GM18858 (cell line): ENCODE measurements at regions not wholly inside any gene's neighbourhood (a gene's known extent, or its start where the extent isn't known, plus 50 kb on each side); places are given as distances from the start of the nearest gene placed in this dataset.
"Not testable (repeated sequence)": the region's sequence is repeated elsewhere in the genome, so short reads cannot be mapped to it uniquely, and the experiment has no call there.

Experiments used
- ATAC-seq: cut with Tn5 transposase; IDR thresholded peaks from one replicate; pipeline ENCODE4 v1.9.1; 2021; ENCODE audit not compliant: unreplicated experiment

- no peak for ATAC-seq
Observed at GRCh38 chr16:65312795-65313194, 190.9 kb upstream of the CDH11 start.

- no peak for ATAC-seq
Observed at GRCh38 chr16:65312071-65312470, 190.2 kb upstream of the CDH11 start.

GRCh38 chr16:65310491-65310890, 188.6 kb upstream of the CDH11 start:
- not testable (repeated sequence) for ATAC-seq

- ATAC-seq = no peak
Observed at GRCh38 chr16:65309354-65309753, 187.5 kb upstream of the CDH11 start.

- no peak for ATAC-seq
Observed at GRCh38 chr16:65308506-65308905, 186.6 kb upstream of the CDH11 start.

GRCh38 chr16:65307286-65307685, 185.4 kb upstream of the CDH11 start:
- ATAC-seq = no peak

- ATAC-seq = no peak
Observed at GRCh38 chr16:65306722-65307121, 184.9 kb upstream of the CDH11 start.

- no peak for ATAC-seq
Observed at GRCh38 chr16:65306300-65306699, 184.4 kb upstream of the CDH11 start.

GRCh38 chr16:65305266-65305959, 183.6 kb upstream of the CDH11 start:
- no peak for ATAC-seq

GRCh38 chr16:65301029-65301428, 179.2 kb upstream of the CDH11 start:
- no peak for ATAC-seq

- ATAC-seq = no peak
Observed at GRCh38 chr16:65297453-65297852, 175.6 kb upstream of the CDH11 start.

GRCh38 chr16:65295527-65295926, 173.7 kb upstream of the CDH11 start:
- ATAC-seq = no peak

- ATAC-seq = no peak
Observed at GRCh38 chr16:65294708-65295107, 172.8 kb upstream of the CDH11 start.

- no peak for ATAC-seq
Observed at GRCh38 chr16:65294165-65294564, 172.3 kb upstream of the CDH11 start.

- ATAC-seq = no peak
Observed at GRCh38 chr16:65289022-65289421, 167.2 kb upstream of the CDH11 start.

- no peak for ATAC-seq
Observed at GRCh38 chr16:65287307-65287706, 165.4 kb upstream of the CDH11 start.

- ATAC-seq = no peak
Observed at GRCh38 chr16:65285128-65286048, 163.5 kb upstream of the CDH11 start.

- no peak for ATAC-seq
Observed at GRCh38 chr16:65284626-65285025, 162.8 kb upstream of the CDH11 start.

- no peak for ATAC-seq
Observed at GRCh38 chr16:65283181-65283651, 161.4 kb upstream of the CDH11 start.

GRCh38 chr16:65281586-65281985, 159.7 kb upstream of the CDH11 start:
- no peak for ATAC-seq

GRCh38 chr16:65280845-65281512, 159.1 kb upstream of the CDH11 start:
- ATAC-seq = no peak

- ATAC-seq = no peak
Observed at GRCh38 chr16:65279576-65279975, 157.7 kb upstream of the CDH11 start.
